Coronary artery (tissue), 2 donors: ENCODE measurements at regions not wholly inside any gene's neighbourhood (a gene's known extent, or its start where the extent isn't known, plus 50 kb on each side); places are given as distances from the start of the nearest gene placed in this dataset.
A peak's percentile ranks its signal among the peaks of the same experiment; 100 is the strongest.

Experiments used
- DNase-seq: peaks from one replicate; pipeline ENCODE4 v3.0.0-alpha.2; 2017; ENCODE audit warnings: low spot score
- H3K27ac ChIP-seq, 2 donors: fragments of 200-600 bp; sonication (generic); one replicate each; pipeline ENCODE4 v1.5.1; 2016 to 2019
- H3K4me3 ChIP-seq: fragments of 200-600 bp; sonication (generic); 2 replicates; pipeline ENCODE4 v1.5.1; 2016; ENCODE audit warnings: mild to moderate bottlenecking, moderate library complexity
- TF ChIP-seq, protein P1 (sequence below): fragments of 200-600 bp; sonication (generic); IDR thresholded peaks from one replicate; pipeline ENCODE4 v1.5.1; 2019; ENCODE audit warnings: antibody characterized with exemption

DNA sequence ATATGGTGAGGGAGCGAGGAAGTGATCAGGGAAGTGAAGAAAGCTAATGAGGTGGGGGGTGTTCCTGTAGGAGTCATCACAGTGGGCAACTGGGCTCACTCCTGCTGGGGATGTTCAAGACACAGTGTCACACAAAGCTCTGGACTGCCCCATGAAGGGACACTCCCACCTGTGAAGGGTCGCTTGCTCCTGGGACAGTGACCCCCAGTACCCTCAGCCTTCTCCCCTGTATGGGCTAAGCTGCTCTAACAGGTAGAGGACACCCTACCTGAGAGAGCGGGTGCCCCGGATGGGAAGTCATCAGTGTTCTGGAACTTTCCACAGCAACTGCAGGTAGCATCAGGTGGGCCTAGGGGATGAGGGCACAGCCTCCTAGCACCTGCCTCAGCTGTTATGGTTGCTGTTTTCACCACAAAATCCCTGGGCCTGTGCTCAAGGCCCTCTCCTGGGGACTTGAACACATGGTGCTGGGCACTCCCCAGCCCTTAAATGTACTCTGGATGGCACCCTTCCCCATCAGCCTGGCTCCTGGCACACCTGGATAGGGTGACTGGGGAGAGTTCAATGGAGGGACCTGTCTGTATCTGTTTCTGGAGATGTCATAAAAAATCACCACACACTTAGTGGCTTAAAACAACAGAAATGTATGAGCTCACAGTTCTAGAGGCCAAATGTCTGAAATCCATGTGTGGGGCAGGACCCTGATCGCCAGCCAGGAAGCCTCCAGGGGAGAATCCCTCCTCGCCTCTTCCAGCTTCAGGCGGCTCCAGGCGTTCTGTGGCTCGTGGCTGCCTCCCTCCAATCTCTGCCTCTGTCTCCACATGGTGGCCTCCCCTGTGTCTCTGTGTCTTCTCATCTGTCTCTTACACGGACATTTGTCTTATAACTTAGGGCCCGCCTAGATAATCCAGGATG, 104.0 kb upstream of the CDH5 start:
- TF ChIP-seq, protein P1, sequence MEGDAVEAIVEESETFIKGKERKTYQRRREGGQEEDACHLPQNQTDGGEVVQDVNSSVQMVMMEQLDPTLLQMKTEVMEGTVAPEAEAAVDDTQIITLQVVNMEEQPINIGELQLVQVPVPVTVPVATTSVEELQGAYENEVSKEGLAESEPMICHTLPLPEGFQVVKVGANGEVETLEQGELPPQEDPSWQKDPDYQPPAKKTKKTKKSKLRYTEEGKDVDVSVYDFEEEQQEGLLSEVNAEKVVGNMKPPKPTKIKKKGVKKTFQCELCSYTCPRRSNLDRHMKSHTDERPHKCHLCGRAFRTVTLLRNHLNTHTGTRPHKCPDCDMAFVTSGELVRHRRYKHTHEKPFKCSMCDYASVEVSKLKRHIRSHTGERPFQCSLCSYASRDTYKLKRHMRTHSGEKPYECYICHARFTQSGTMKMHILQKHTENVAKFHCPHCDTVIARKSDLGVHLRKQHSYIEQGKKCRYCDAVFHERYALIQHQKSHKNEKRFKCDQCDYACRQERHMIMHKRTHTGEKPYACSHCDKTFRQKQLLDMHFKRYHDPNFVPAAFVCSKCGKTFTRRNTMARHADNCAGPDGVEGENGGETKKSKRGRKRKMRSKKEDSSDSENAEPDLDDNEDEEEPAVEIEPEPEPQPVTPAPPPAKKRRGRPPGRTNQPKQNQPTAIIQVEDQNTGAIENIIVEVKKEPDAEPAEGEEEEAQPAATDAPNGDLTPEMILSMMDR: no peak
- Histone ChIP-seq H3K27ac (peak overlapping the region in 1 of 2 donors; percentile 19), H3K4me3 (no peak overlapping the region)
- DNase-seq: peak; percentile 74

DNA sequence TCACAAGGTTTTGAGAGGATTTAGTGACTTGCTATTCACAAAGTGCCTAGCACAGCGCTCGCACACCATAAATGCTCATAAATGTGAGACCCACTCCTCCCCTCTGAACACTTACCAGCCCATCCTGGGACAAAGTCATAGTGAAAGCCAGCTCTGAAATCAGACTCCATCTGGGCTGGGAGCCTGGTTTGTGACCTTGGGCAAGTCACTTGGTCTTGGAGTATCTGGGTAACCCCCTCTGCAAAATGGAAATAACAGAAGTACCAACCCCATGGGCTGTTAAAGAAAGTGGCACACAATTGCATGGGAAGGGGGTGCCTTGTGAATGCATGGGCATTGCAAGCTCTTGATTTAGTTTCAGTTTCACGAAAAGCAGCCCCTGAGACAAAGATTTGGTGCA, 104.7 kb upstream of the CDH5 start:
- DNase-seq: peak; percentile 41
- Histone ChIP-seq H3K27ac (no peak overlapping the region), H3K4me3 (no peak overlapping the region)
- TF ChIP-seq, protein P1: no peak

DNA sequence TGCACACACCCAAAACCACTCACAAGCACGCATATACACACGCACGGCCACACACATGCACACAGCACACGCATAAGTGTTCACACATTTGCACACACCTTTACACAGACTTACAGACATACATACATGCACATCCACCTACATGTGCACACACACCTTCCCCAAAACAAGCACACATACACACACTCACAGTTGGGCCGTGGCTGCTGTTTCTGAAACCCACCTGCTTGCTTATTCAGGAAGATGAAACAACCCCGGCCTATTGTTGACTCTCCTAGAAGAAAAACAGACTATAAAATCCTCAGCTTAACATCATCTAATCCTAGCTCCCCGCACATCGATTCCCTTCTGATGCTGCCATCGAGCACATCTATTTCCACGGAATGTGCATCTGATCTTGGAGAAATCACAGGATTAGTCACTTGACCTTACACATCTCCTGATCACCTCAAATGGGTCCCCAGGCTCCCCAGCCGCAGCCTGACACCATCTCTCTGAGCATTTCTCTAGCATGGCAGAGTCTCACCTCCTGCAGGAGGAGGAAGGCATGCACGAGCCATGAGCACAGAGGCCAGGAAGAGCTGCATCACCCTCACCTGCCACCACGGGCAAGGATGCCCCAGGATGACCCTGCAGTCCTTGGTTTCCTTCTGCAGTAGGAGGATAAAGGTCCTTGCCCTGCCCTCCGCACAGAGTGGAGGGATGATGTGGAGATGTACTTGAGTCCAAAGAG, 105.8 kb upstream of the CDH5 start:
- TF ChIP-seq, protein P1: no peak
- no peak overlapping the region for H3K27ac ChIP-seq
- H3K4me3 ChIP-seq: no peak overlapping the region
- DNase-seq: peak; percentile 46

DNA sequence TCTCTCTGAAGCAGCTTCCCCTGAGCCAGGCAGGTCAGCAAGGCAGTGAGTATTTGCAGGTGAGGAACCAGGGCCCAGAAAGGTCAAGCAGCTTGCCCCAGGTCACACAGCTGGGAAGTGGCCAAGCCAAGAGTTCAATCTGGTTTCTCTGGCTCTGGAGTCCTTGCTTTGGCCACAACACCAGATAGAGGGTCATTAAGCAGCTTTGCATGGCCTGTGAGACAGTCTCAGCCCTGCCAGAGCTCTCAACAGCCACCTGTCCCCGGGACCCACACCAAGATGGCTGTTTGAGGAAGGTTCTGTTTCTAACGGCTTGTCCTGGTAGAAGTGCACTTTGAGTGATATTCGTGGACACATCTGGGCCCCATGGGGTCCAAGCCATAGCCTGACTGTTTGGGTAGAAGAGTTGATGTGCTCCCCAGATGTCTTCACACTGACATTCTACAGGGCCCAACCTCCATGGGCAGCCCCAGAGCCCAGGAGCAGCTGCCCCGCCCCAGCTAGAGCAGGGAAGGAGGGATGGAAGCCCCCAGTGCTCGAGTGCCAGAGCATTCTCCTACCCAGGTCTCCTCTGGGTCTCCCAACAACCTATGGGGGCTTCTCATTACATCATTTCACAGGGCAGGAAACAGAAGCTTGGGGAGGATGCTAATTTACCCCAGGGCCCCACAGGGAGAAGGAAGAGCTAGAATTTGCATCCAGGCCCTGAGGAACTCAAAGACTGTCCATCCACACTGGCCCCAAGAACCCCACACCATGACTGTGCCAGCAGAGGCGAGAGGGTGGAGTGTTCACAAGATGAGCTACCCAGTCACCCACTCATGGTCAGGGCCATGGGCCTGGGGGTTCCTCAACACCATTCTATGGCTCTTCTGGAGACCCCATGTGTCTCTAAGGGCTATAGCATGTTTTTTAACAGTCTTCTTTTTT, 107.3 kb upstream of the CDH5 start:
- DNase-seq: peak; percentile 49
- H3K27ac ChIP-seq: no peak overlapping the region
- H3K4me3 ChIP-seq: no peak overlapping the region
- TF ChIP-seq, protein P1: no peak

DNA sequence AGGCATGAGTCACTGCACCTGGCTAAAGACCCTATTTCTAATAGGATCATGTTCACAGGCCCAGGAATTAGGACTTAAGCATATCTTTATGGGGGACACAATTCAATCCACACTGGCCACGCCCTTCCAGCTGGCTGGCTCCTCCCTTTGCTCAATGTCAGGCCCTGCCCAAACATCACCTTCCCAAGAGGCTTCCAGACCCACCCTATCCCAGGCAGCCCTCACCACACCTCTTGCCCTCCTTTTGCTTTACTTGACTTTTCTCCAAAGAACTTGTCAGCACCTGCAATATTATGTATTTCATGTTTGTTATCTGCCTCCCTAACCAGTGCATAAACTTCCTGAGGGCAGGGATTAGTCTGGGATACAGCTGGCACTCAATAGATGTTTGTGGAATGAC, 109.6 kb upstream of the CDH5 start:
- TF ChIP-seq, protein P1: no peak
- peak; percentile 22 for DNase-seq
- Histone ChIP-seq H3K27ac (no peak overlapping the region), H3K4me3 (no peak overlapping the region)

DNA sequence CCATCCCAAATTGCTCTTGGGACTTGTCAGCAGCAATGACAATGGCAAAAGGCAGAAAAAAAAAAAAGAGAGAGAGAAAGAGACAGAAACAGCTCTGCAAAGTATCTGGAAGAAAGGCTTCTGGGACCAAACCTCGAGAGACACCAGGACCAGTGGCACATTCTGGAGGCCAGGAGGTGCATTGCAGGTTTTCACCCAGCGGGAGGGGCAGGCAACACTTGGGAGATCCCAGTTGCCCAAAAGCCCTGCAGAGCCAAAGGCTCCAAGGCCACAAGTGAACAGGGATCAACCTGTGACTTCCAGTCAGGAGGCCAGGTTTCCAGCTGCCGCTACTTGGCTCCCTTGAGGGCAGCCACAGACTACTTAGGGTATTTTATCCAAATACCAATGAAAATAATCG, 110.8 kb upstream of the CDH5 start:
- TF ChIP-seq, protein P1: no peak
- no peak overlapping the region for H3K4me3 ChIP-seq
- DNase-seq: peak; percentile 52
- no peak overlapping the region for H3K27ac ChIP-seq
